GM12864 (cell line): ENCODE measurements at regions not wholly inside any gene's neighbourhood (a gene's known extent, or its start where the extent isn't known, plus 50 kb on each side); places are given as distances from the start of the nearest gene placed in this dataset.

Source experiments
- DNase-seq: peaks from one replicate; pipeline ENCODE4 v3.0.0-alpha.2; 2011; ENCODE audit warnings: low read depth
- H3K4me3 ChIP-seq: 2 replicates; pipeline ENCODE4 v1.5.1; 2011; ENCODE audit warnings: mild to moderate bottlenecking, low read depth, low read length, control low read depth
- TF ChIP-seq, protein P1 (sequence below): IDR thresholded peaks from 2 replicates; pipeline ENCODE4 v1.5.1; 2011; ENCODE audit warnings: low read depth, mild to moderate bottlenecking, moderate library complexity, low read length, control low read depth, inconsistent platforms; ENCODE audit errors: missing control alignments

DNA sequence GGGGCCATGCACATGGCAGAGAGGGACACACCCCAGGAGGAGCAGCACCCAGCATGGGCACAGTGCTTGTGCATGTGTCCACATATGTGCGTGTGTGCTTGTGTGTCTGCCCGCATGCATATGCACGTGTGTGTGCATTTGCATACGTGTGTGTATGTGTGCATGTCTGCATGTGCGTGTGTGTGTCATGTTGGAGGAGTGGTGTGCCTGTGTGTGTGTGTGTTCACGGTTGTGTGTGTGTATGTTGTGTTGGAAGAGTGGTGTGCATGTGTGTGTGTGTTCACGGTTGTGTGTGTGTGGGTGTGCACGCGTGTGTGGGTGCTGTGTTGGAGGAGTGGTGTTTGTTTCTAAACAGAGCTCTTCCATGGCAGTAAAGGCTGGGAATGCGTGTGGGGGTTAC lies 50.7 kb upstream of the SLCO4A1 start:
- no peak overlapping the region for H3K4me3 ChIP-seq
- no peak for DNase-seq
- TF ChIP-seq, protein P1, sequence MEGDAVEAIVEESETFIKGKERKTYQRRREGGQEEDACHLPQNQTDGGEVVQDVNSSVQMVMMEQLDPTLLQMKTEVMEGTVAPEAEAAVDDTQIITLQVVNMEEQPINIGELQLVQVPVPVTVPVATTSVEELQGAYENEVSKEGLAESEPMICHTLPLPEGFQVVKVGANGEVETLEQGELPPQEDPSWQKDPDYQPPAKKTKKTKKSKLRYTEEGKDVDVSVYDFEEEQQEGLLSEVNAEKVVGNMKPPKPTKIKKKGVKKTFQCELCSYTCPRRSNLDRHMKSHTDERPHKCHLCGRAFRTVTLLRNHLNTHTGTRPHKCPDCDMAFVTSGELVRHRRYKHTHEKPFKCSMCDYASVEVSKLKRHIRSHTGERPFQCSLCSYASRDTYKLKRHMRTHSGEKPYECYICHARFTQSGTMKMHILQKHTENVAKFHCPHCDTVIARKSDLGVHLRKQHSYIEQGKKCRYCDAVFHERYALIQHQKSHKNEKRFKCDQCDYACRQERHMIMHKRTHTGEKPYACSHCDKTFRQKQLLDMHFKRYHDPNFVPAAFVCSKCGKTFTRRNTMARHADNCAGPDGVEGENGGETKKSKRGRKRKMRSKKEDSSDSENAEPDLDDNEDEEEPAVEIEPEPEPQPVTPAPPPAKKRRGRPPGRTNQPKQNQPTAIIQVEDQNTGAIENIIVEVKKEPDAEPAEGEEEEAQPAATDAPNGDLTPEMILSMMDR: no peak
